ENCODE measurements at regions not wholly inside any gene's neighbourhood (a gene's known extent, or its start where the extent isn't known, plus 50 kb on each side); places are given as distances from the start of the nearest gene placed in this dataset.
A peak's percentile ranks its signal among the peaks of the same experiment; 100 is the strongest.
"Not testable (repeated sequence)": the region's sequence is repeated elsewhere in the genome, so short reads cannot be mapped to it uniquely, and the experiment has no call there.

GRCh38 chr2:147424766-147425165 is 420.1 kb upstream of the ACVR2A start:
- H3K4me1 ChIP-seq (replicated peaks in 1 of 2) = no peaks in the 10 kb centered on the region
- 91 to 97% (median 95%) methylated on average over 1 of the region's 1 CpG for WGBS, 4 donors
- no peak overlapping the region for H3K4me3 ChIP-seq
- no peaks in the 10 kb centered on the region for H3K27me3 ChIP-seq
- intact Hi-C loops (cut with DNase I) = no loop called here
- no peaks in the 10 kb centered on the region for H3K9me3 ChIP-seq (replicated peaks in 1 of 3)
- DNase-seq = no peak
- no peak overlapping the region for H3K27ac ChIP-seq
- TF ChIP-seq, protein P1, sequence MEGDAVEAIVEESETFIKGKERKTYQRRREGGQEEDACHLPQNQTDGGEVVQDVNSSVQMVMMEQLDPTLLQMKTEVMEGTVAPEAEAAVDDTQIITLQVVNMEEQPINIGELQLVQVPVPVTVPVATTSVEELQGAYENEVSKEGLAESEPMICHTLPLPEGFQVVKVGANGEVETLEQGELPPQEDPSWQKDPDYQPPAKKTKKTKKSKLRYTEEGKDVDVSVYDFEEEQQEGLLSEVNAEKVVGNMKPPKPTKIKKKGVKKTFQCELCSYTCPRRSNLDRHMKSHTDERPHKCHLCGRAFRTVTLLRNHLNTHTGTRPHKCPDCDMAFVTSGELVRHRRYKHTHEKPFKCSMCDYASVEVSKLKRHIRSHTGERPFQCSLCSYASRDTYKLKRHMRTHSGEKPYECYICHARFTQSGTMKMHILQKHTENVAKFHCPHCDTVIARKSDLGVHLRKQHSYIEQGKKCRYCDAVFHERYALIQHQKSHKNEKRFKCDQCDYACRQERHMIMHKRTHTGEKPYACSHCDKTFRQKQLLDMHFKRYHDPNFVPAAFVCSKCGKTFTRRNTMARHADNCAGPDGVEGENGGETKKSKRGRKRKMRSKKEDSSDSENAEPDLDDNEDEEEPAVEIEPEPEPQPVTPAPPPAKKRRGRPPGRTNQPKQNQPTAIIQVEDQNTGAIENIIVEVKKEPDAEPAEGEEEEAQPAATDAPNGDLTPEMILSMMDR (IDR thresholded peaks at IDR 0.05) = no peak
- no peak for TF ChIP-seq POLR2A (IDR thresholded peaks at IDR 0.05)
- no peaks in the 10 kb centered on the region for H3K36me3 ChIP-seq (replicated peaks in 1 of 2)

- H3K27ac ChIP-seq = no peak overlapping the region
- peak in 3 of 7 donors; percentile 13 to 21 (median 19) for DNase-seq
- H3K4me3 ChIP-seq = no peak overlapping the region
- no peaks in the 10 kb centered on the region for H3K9me3 ChIP-seq (replicated peaks in 1 of 3)
- H3K27me3 ChIP-seq = no peaks in the 10 kb centered on the region
- 42 to 56% (median 55%) methylated on average over 1 of the region's 1 CpG for WGBS, 4 donors
- H3K4me1 ChIP-seq (replicated peaks in 1 of 2) = no peaks in the 10 kb centered on the region
- TF ChIP-seq, protein P1 (IDR thresholded peaks at IDR 0.05) = no peak
- no peak for TF ChIP-seq POLR2A (IDR thresholded peaks at IDR 0.05)
- no peaks in the 10 kb centered on the region for H3K36me3 ChIP-seq (replicated peaks in 1 of 2)
- intact Hi-C loops (cut with DNase I) = no loop called here
Measured at GRCh38 chr2:147420947-147421675, 423.7 kb upstream of the ACVR2A start.

DNA sequence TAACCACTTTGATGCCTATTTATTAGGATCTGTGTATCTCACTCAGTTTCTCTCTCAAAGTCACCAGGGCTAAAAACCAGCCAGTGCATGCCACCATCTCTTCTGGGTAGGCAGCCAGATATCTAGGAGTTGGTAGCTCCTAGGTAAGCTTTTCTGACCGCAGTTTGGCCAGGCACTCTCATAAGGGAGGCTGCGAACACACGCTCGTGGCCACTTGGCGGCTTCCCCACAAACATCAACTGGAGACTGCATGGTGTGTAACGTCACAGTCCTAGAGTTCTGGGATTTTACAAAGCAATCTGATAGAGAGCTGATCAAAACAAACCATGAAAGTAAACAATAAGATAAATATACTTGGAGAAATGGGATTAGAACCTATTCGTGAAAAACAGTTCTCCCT is 424.3 kb upstream of the ACVR2A start:
- no peak overlapping the region for H3K4me3 ChIP-seq
- H3K9me3 ChIP-seq (replicated peaks in 1 of 3) = no peaks in the 10 kb centered on the region
- no peak overlapping the region for H3K27ac ChIP-seq
- no peaks in the 10 kb centered on the region for H3K27me3 ChIP-seq
- no peaks in the 10 kb centered on the region for H3K4me1 ChIP-seq (replicated peaks in 1 of 2)
- TF ChIP-seq, protein P1 (IDR thresholded peaks at IDR 0.05) = no peak
- TF ChIP-seq POLR2A (IDR thresholded peaks at IDR 0.05) = no peak
- 84 to 91% (median 85%) methylated on average over 7 of the region's 7 CpGs for WGBS, 4 donors
- no peak for DNase-seq
- no peaks in the 10 kb centered on the region for H3K36me3 ChIP-seq (replicated peaks in 1 of 2)
- intact Hi-C loops (cut with DNase I) = no loop called here

DNA sequence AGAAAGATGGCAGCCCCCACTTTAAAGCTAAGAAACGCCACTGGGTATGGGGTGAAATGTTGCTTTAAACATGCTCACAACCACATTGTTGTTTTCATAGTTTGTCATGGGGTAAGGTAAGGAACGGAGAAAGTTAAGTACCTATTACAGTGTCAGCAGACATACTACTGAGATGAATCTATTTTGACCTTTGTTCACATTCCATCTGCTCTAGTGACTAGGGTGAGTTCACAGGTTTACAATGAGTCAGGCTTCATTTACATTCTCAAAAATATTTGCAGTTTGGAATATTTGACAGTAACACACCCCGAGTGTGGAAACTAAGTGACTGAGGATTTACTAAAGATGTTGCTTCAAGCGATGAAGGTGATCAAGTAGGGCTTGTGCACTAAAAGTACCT is 428.7 kb upstream of the ACVR2A start:
- TF ChIP-seq, protein P1 (IDR thresholded peaks at IDR 0.05) = no peak
- no peak for TF ChIP-seq POLR2A (IDR thresholded peaks at IDR 0.05)
- 74 to 82% (median 79%) methylated on average over 4 of the region's 4 CpGs for WGBS, 4 donors
- no peaks in the 10 kb centered on the region for H3K9me3 ChIP-seq (replicated peaks in 1 of 3)
- no peak overlapping the region for H3K4me3 ChIP-seq
- intact Hi-C loops (cut with DNase I) = no loop called here
- no peaks in the 10 kb centered on the region for H3K4me1 ChIP-seq (replicated peaks in 1 of 2)
- no peak for DNase-seq
- no peaks in the 10 kb centered on the region for H3K36me3 ChIP-seq (replicated peaks in 1 of 2)
- H3K27ac ChIP-seq = no peak overlapping the region
- no peaks in the 10 kb centered on the region for H3K27me3 ChIP-seq

DNA sequence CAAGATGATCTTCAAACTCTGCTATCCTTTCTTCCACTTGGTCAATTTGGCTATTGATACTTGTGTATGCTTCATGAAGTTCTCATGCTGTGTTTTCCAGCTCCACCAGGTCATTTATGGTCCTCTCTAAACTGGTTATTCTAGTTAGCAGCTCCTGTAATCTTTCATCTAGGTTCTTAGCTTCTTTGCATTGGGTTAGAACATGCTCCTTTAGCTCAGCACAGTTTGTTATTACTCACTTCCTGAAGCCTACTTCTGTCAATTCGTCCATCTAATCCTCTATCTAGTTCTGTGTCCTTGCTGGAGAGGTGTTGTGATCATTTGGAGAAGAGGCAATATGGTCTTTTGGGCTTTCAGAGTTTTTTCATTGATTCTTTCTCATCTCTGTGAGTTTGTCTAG is 430.2 kb upstream of the ACVR2A start:
- not testable (repeated sequence) for H3K4me3 ChIP-seq, DNase-seq
- WGBS, 4 donors = 19 to 73% (median 52%) methylated on average over 1 of the region's 1 CpG

More for the DNA sequence above, 430.2 kb upstream of the ACVR2A start:
- H3K9me3 ChIP-seq (replicated peaks in 1 of 3); H3K27ac ChIP-seq; H3K4me1 ChIP-seq (replicated peaks in 1 of 2); H3K36me3 ChIP-seq (replicated peaks in 1 of 2); intact Hi-C loops (cut with DNase I); H3K27me3 ChIP-seq: not testable (repeated sequence)
